ENCODE measurements at regions not wholly inside any gene's neighbourhood (a gene's known extent, or its start where the extent isn't known, plus 50 kb on each side); places are given as distances from the start of the nearest gene placed in this dataset.

DNA sequence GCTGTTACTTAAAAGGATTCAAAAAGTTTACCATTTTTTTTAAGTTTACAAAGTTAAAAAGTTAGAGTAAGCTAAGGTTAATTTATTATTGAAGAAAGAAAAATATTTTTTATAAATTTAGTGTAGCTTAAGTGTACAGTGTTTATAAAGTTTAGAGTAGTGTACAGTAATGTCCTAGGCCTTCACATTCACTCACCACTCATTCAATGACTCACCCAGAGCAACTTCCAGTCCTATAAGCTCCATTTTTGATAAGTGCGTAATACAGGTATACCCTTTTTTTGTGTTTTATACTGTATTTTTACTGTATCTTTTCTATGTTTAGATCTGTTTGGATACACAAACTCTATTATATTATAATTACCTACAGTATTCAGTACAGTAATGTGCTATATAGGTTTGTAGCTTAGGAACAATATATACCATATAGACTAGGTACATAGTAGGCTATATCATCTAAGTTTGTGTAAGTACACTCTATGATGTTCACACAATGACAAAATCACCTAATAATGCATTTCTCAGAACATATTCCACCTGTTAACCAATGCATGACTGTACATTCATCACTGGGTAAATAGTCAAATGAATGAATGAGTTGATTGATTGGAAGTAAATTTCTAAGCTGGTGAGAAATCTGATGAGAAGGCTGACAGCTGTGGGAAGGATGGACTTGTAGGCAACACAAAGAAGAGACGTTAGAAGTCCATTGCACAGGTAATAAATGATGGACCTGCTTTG is 95.2 kb upstream of the CDIN1 start:
- Histone ChIP-seq H3K27ac (no peak overlapping the region), H3K4me3 (no peak overlapping the region), H3K36me3 (no peaks in the 10 kb centered on the region), H3K27me3 (no peaks in the 10 kb centered on the region), H3K9me3 (no peaks in the 10 kb centered on the region), H3K4me1 (no peaks in the 10 kb centered on the region)
- intact Hi-C loops (cut with DNase I; ENCODE audit: low total_unique reads) = no loop called here
- 52 to 88% (median 79%) methylated on average over 2 of the region's 2 CpGs for WGBS, 5 donors
- no peak for DNase-seq
- TF ChIP-seq POLR2A (IDR thresholded peaks at IDR 0.05) = no peak
- TF ChIP-seq POLR2AphosphoS5 (IDR thresholded peaks at IDR 0.05) = no peak
- TF ChIP-seq, protein P1, sequence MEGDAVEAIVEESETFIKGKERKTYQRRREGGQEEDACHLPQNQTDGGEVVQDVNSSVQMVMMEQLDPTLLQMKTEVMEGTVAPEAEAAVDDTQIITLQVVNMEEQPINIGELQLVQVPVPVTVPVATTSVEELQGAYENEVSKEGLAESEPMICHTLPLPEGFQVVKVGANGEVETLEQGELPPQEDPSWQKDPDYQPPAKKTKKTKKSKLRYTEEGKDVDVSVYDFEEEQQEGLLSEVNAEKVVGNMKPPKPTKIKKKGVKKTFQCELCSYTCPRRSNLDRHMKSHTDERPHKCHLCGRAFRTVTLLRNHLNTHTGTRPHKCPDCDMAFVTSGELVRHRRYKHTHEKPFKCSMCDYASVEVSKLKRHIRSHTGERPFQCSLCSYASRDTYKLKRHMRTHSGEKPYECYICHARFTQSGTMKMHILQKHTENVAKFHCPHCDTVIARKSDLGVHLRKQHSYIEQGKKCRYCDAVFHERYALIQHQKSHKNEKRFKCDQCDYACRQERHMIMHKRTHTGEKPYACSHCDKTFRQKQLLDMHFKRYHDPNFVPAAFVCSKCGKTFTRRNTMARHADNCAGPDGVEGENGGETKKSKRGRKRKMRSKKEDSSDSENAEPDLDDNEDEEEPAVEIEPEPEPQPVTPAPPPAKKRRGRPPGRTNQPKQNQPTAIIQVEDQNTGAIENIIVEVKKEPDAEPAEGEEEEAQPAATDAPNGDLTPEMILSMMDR (IDR thresholded peaks at IDR 0.05) = no peak
- TF ChIP-seq EP300 (IDR thresholded peaks at IDR 0.05) = no peak

DNA sequence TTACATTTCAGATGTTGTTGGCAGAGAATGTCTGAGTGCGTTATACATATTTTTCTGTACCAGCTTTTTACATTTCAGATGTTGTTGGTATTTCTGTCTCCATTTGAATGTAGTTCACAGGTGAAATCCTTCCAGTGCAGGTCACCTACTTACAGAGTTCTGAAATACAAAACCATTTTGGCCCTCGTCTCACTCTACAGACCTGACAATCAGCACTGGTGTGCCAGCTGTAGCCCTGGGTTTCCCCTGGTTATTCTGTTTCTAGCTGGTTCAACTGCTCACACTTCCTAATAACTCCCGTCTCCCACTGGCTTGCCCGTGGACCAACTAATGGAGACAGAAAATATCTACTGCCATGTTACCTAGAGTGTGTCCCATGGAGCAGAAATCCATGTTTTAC is 87.5 kb upstream of the CDIN1 start:
- no peak for DNase-seq
- TF ChIP-seq EP300 (IDR thresholded peaks at IDR 0.05) (no peak), POLR2A (IDR thresholded peaks at IDR 0.05) (no peak), POLR2AphosphoS5 (IDR thresholded peaks at IDR 0.05) (no peak)
- TF ChIP-seq, protein P1 (IDR thresholded peaks at IDR 0.05) = no peak
- no peak overlapping the region for H3K4me3 ChIP-seq
- no peaks in the 10 kb centered on the region for H3K9me3 ChIP-seq
- WGBS, 5 donors = 45 to 78% (median 68%) methylated on average over 4 of the region's 4 CpGs
- no peaks in the 10 kb centered on the region for H3K4me1 ChIP-seq
- intact Hi-C loops (cut with DNase I; ENCODE audit: low total_unique reads) = no loop called here
- no peaks in the 10 kb centered on the region for H3K36me3 ChIP-seq
- no peaks in the 10 kb centered on the region for H3K27me3 ChIP-seq
- no peak overlapping the region for H3K27ac ChIP-seq

DNA sequence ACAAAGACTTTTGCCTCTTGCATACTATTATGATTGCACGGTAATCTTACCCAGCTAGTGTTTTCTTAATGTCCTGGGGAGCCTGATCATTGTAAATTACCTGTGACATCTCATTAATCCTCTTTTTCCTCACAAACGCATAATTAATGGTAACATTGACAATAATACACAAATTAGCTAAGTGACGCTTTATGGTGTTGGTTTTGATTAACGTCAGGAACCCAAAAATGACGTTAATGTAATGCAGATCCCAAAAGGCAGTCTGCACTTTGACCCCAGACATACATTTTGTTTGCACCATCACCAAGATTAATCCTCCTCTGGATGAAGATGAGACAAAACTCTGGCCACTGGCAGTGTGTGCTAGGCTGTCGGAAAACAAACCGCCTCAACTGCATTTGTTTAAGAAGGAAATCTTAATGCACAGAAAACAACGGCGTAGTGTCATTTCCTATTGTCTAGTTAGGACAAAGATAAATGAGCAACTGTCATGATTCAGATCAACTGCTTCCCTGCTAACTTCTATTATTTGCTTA is 83.9 kb upstream of the CDIN1 start:
- Histone ChIP-seq H3K27me3 (no peaks in the 10 kb centered on the region), H3K4me3 (no peak overlapping the region), H3K36me3 (no peaks in the 10 kb centered on the region), H3K4me1 (peaks cover 0 to 14% (median 0%) of the 10 kb centered on the region in 4 donors), H3K9me3 (no peaks in the 10 kb centered on the region), H3K27ac (no peak overlapping the region)
- WGBS, 5 donors = 72 to 87% (median 85%) methylated on average over 9 of the region's 9 CpGs
- intact Hi-C loops (cut with DNase I; ENCODE audit: low total_unique reads) = no loop called here
- TF ChIP-seq POLR2AphosphoS5 (IDR thresholded peaks at IDR 0.05) (no peak), EP300 (IDR thresholded peaks at IDR 0.05) (no peak), POLR2A (IDR thresholded peaks at IDR 0.05) (no peak)
- TF ChIP-seq, protein P1 (IDR thresholded peaks at IDR 0.05) = no peak
- no peak for DNase-seq

DNA sequence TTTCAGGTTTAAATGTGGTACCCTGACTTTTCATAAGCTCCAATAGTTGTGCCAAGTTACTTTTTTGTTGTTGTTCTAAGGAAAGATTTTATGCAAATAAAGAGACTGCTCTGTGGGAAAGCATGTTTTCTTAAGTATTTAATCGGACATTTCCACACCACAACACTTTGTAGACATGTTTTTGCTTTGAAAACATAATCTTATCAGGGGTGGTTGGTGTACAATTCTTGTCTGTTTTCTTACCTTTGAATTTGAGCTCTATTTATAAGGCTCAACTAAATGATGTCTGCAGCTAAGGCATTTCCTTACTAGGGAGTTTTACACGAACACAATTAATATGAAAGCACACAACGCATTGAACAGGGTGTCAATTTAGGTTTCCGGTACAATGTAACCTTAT is 81.5 kb upstream of the CDIN1 start:
- no peaks in the 10 kb centered on the region for H3K36me3 ChIP-seq
- no peak overlapping the region for H3K4me3 ChIP-seq
- H3K9me3 ChIP-seq = no peaks in the 10 kb centered on the region
- intact Hi-C loops (cut with DNase I; ENCODE audit: low total_unique reads) = no loop called here
- no peak for DNase-seq
- H3K27ac ChIP-seq = no peak overlapping the region
- peaks cover 0 to 21% (median 7%) of the 10 kb centered on the region in 4 donors for H3K4me1 ChIP-seq
- TF ChIP-seq, protein P1 (IDR thresholded peaks at IDR 0.05) = no peak
- TF ChIP-seq EP300 (IDR thresholded peaks at IDR 0.05) = no peak
- WGBS, 5 donors = 17 to 46% (median 39%) methylated on average over 4 of the region's 4 CpGs
- H3K27me3 ChIP-seq = no peaks in the 10 kb centered on the region
